Liver (tissue), 8 donors: ENCODE measurements at regions not wholly inside any gene's neighbourhood (a gene's known extent, or its start where the extent isn't known, plus 50 kb on each side); places are given as distances from the start of the nearest gene placed in this dataset.

ENCODE experiments used
- DNase-seq: peaks from one replicate; pipeline ENCODE4 v3.0.0-alpha.2; 2017; ENCODE audit warnings: low spot score
- H3K27ac ChIP-seq, 2 donors: one replicate each; pipeline ENCODE4 v1.7.0; 2013; ENCODE audit warnings: inconsistent platforms in 2 of 2, low read length in 2 of 2, control low read depth in 1 of 2, low read depth in 1 of 2, mild to moderate bottlenecking in 1 of 2
- H3K27me3 ChIP-seq, 4 donors: one replicate each; pipeline versions ENCODE4 v1.6.1 to v1.7.0; 2013; ENCODE audit warnings: low read length in 3 of 4, inconsistent platforms in 1 of 4, mild to moderate bottlenecking in 1 of 4, moderate library complexity in 1 of 4; ENCODE audit not compliant: control insufficient read depth in 4 of 4, insufficient read depth in 4 of 4
- H3K36me3 ChIP-seq, 4 donors: one replicate each; pipeline versions ENCODE4 v1.6.1 to v1.7.0; 2013; ENCODE audit warnings: low read length in 3 of 4, mild to moderate bottlenecking in 3 of 4, low read depth in 1 of 4, moderate library complexity in 1 of 4; ENCODE audit not compliant: control insufficient read depth in 4 of 4, insufficient read depth in 3 of 4
- H3K4me1 ChIP-seq, 4 donors: one replicate each; pipeline versions ENCODE4 v1.6.1 to v1.7.0; 2013; ENCODE audit warnings: low read length in 3 of 4, mild to moderate bottlenecking in 3 of 4, moderate library complexity in 1 of 4; ENCODE audit not compliant: control insufficient read depth in 4 of 4, insufficient read depth in 4 of 4
- H3K4me3 ChIP-seq, 3 donors: one replicate each; pipeline versions ENCODE4 v1.6.1 to v1.7.0; 2013; ENCODE audit warnings: low read length in 3 of 3, control low read depth in 1 of 3, low read depth in 1 of 3, mild to moderate bottlenecking in 1 of 3
- H3K9ac ChIP-seq, 2 donors: one replicate each; pipeline ENCODE4 v1.7.0; 2013; ENCODE audit warnings: low read length in 2 of 2, mild to moderate bottlenecking in 2 of 2, moderate library complexity in 2 of 2, control low read depth in 1 of 2, low read depth in 1 of 2
- H3K9me3 ChIP-seq, 4 donors: one replicate each; pipeline versions ENCODE4 v1.6.1 to v1.7.0; 2013; ENCODE audit warnings: low read length in 3 of 4; ENCODE audit not compliant: control insufficient read depth in 4 of 4
- ATF3 ChIP-seq: IDR thresholded peaks from 2 replicates; pipeline ENCODE4 v1.6.1; 2016; ENCODE audit warnings: antibody characterized with exemption
- EGR1 ChIP-seq, 2 donors: IDR thresholded peaks; 2 replicates each; pipeline ENCODE4 v1.6.1; 2016 to 2018; ENCODE audit warnings: antibody characterized with exemption in 2 of 2, low read depth in 2 of 2
- FOXA1 ChIP-seq: IDR thresholded peaks from 2 replicates; pipeline ENCODE4 v1.6.1; 2016; ENCODE audit warnings: antibody characterized with exemption
- FOXA2 ChIP-seq: IDR thresholded peaks from 2 replicates; pipeline ENCODE4 v1.6.1; 2016; ENCODE audit warnings: antibody characterized with exemption
- GABPA ChIP-seq, 2 donors: IDR thresholded peaks in 1 of 2; conservative IDR thresholded peaks in 1 of 2; 2 replicates each; pipeline ENCODE4 v1.6.1; 2016; ENCODE audit warnings: antibody characterized with exemption in 2 of 2, mild to moderate bottlenecking in 1 of 2, moderate library complexity in 1 of 2
- HNF4A ChIP-seq, 2 donors: conservative IDR thresholded peaks; 2 replicates each; pipeline ENCODE4 v1.6.1; 2016; ENCODE audit warnings: antibody characterized with exemption in 2 of 2, mild to moderate bottlenecking in 2 of 2
- HNF4G ChIP-seq: IDR thresholded peaks from 2 replicates; pipeline ENCODE4 v1.6.1; 2016; ENCODE audit warnings: antibody characterized with exemption
- JUND ChIP-seq, 2 donors: IDR thresholded peaks; 2 replicates each; pipeline ENCODE4 v1.6.1; 2016; ENCODE audit warnings: antibody characterized with exemption in 2 of 2
- MAX ChIP-seq: IDR thresholded peaks from 2 replicates; pipeline ENCODE4 v1.6.1; 2016; ENCODE audit warnings: antibody characterized with exemption
- NR2F2 ChIP-seq: IDR thresholded peaks from 2 replicates; pipeline ENCODE4 v1.6.1; 2016; ENCODE audit warnings: antibody characterized with exemption
- RAD21 ChIP-seq, 2 donors: IDR thresholded peaks; 2 replicates each; pipeline ENCODE4 v1.6.1; 2016; ENCODE audit warnings: antibody characterized with exemption in 2 of 2, mild to moderate bottlenecking in 2 of 2
- REST ChIP-seq: IDR thresholded peaks from 2 replicates; pipeline ENCODE4 v1.6.1; 2016; ENCODE audit warnings: antibody characterized with exemption, mild to moderate bottlenecking
- RXRA ChIP-seq, 2 donors: IDR thresholded peaks; 2 replicates each; pipeline ENCODE4 v1.6.1; 2017 to 2018; ENCODE audit warnings: antibody characterized with exemption in 2 of 2, mild to moderate bottlenecking in 1 of 2
- SP1 ChIP-seq: IDR thresholded peaks from 2 replicates; pipeline ENCODE4 v1.6.1; 2018; ENCODE audit warnings: antibody characterized with exemption, mild to moderate bottlenecking
- TAF1 ChIP-seq: conservative IDR thresholded peaks from 2 replicates; pipeline ENCODE4 v1.6.1; 2016; ENCODE audit warnings: antibody characterized with exemption, mild to moderate bottlenecking
- YY1 ChIP-seq: IDR thresholded peaks from 2 replicates; pipeline ENCODE4 v1.6.1; 2016; ENCODE audit warnings: antibody characterized with exemption, mild to moderate bottlenecking
- WGBS: extraction: QIAGEN DNeasy Blood & Tissue Kit; methylation state at CpG from one replicate; pipeline ENCODE4 v1.1.7; 2013; 5-methylcytosine and 5-hydroxymethylcytosine counted together
- TF ChIP-seq, protein P1 (sequence below): fragments of 150-350 bp; IDR thresholded peaks from 2 replicates; pipeline ENCODE4 v1.5.1; 2017; ENCODE audit warnings: improper control_type of control experiment, low read depth, low read length; ENCODE audit not compliant: missing input control
- TF ChIP-seq, protein P2 (sequence below): IDR thresholded peaks from 2 replicates; pipeline ENCODE4 v1.6.1; 2016; ENCODE audit warnings: antibody characterized with exemption
- donor health status: healthy.
- donor health status: healthy.
- donor health status: healthy.
- donor health status: healthy.
- donor health status: healthy.

DNA sequence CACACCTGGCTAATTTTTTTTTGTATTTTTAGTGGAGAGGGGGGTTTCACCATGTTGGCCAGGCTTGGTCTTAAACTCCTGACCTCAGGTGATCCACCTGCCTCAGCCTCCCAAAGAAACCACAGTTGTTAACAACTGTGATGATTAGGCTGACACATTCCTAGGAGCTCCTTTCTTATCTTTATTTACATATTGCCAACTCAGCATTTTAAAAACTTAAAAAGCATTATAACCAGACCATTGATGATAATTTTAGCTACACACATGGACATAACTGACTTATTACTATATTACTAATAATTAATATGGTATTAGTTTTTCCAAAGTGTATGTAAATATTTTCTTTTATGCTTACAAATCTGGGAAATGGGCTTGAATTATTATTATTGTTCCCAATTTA, 82.9 kb upstream of the FAT3 start:
- H3K27me3 ChIP-seq, result peaks cover 0 to 17% (median 4%) of the 10 kb centered on the region in 4 donors
- H3K36me3 ChIP-seq, result no peaks in the 10 kb centered on the region
- no peak for TF ChIP-seq GABPA (IDR thresholded peaks at IDR 0.05 in 1 of 2, conservative IDR thresholded peaks at IDR 0.05 in 1 of 2)
- no peak for TF ChIP-seq EGR1 (IDR thresholded peaks at IDR 0.05; ENCODE audit: low read depth in 2 of 2)
- no peak for TF ChIP-seq RXRA (IDR thresholded peaks at IDR 0.05)
- TF ChIP-seq HNF4G, result no peak
- TF ChIP-seq ATF3, result no peak
- TF ChIP-seq MAX, result no peak
- no peak for TF ChIP-seq NR2F2
- TF ChIP-seq FOXA1, result no peak
- TF ChIP-seq REST, result no peak
- TF ChIP-seq JUND (IDR thresholded peaks at IDR 0.05), result no peak
- TF ChIP-seq, protein P1, sequence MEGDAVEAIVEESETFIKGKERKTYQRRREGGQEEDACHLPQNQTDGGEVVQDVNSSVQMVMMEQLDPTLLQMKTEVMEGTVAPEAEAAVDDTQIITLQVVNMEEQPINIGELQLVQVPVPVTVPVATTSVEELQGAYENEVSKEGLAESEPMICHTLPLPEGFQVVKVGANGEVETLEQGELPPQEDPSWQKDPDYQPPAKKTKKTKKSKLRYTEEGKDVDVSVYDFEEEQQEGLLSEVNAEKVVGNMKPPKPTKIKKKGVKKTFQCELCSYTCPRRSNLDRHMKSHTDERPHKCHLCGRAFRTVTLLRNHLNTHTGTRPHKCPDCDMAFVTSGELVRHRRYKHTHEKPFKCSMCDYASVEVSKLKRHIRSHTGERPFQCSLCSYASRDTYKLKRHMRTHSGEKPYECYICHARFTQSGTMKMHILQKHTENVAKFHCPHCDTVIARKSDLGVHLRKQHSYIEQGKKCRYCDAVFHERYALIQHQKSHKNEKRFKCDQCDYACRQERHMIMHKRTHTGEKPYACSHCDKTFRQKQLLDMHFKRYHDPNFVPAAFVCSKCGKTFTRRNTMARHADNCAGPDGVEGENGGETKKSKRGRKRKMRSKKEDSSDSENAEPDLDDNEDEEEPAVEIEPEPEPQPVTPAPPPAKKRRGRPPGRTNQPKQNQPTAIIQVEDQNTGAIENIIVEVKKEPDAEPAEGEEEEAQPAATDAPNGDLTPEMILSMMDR, result no peak
- no peak for TF ChIP-seq FOXA2
- no peak for TF ChIP-seq HNF4A (conservative IDR thresholded peaks at IDR 0.05)
- TF ChIP-seq TAF1, result no peak
- TF ChIP-seq YY1, result no peak
- TF ChIP-seq, protein P2, sequence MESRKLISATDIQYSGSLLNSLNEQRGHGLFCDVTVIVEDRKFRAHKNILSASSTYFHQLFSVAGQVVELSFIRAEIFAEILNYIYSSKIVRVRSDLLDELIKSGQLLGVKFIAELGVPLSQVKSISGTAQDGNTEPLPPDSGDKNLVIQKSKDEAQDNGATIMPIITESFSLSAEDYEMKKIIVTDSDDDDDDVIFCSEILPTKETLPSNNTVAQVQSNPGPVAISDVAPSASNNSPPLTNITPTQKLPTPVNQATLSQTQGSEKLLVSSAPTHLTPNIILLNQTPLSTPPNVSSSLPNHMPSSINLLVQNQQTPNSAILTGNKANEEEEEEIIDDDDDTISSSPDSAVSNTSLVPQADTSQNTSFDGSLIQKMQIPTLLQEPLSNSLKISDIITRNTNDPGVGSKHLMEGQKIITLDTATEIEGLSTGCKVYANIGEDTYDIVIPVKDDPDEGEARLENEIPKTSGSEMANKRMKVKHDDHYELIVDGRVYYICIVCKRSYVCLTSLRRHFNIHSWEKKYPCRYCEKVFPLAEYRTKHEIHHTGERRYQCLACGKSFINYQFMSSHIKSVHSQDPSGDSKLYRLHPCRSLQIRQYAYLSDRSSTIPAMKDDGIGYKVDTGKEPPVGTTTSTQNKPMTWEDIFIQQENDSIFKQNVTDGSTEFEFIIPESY, result no peak
- no peak overlapping the region for H3K4me3 ChIP-seq
- no peaks in the 10 kb centered on the region for H3K9me3 ChIP-seq
- peaks cover 0 to 19% (median 18%) of the 10 kb centered on the region in 4 donors for H3K4me1 ChIP-seq
- DNase-seq, result no peak
- H3K9ac ChIP-seq, result no peak overlapping the region
- no peak overlapping the region for H3K27ac ChIP-seq

- Histone ChIP-seq H3K9me3 (no peaks in the 10 kb centered on the region), H3K9ac (no peak overlapping the region), H3K4me1 (peaks cover 0 to 19% (median 18%) of the 10 kb centered on the region in 4 donors), H3K4me3 (no peak overlapping the region), H3K27me3 (peaks cover 0 to 15% (median 4%) of the 10 kb centered on the region in 4 donors), H3K36me3 (no peaks in the 10 kb centered on the region), H3K27ac (no peak overlapping the region)
- WGBS, result 24% methylated on average over 3 of the region's 3 CpGs
- no peak for DNase-seq
- peak; percentile 99 for TF ChIP-seq FOXA2
- TF ChIP-seq ATF3, result peak; percentile 59
- peak; percentile 89 for TF ChIP-seq HNF4G
- TF ChIP-seq EGR1 (IDR thresholded peaks at IDR 0.05; ENCODE audit: low read depth in 2 of 2), result no peak
- peak; percentile 92 to 93 for TF ChIP-seq HNF4A (conservative IDR thresholded peaks at IDR 0.05)
- TF ChIP-seq RXRA (IDR thresholded peaks at IDR 0.05), result peak; percentile 81 to 87
- peak; percentile 68 for TF ChIP-seq MAX
- TF ChIP-seq JUND (IDR thresholded peaks at IDR 0.05), result peak; percentile 86 to 94
- TF ChIP-seq RAD21 (IDR thresholded peaks at IDR 0.05), result peak; percentile 50 to 51
- TF ChIP-seq YY1, result peak; percentile 80
- TF ChIP-seq FOXA1, result peak; percentile 98
- no peak for TF ChIP-seq NR2F2
- TF ChIP-seq, protein P2, result peak; percentile 85
- peak in 1 of 2 donors; percentile 19 for TF ChIP-seq GABPA (IDR thresholded peaks at IDR 0.05 in 1 of 2, conservative IDR thresholded peaks at IDR 0.05 in 1 of 2)
- TF ChIP-seq, protein P1, result no peak
- TF ChIP-seq SP1, result peak; percentile 73
Observed at GRCh38 chr11:92141159-92141558, 83.5 kb upstream of the FAT3 start.
